Cardiac muscle cell (in vitro differentiated cells and primary cell): ENCODE measurements at regions not wholly inside any gene's neighbourhood (a gene's known extent, or its start where the extent isn't known, plus 50 kb on each side); places are given as distances from the start of the nearest gene placed in this dataset.
A peak's percentile ranks its signal among the peaks of the same experiment; 100 is the strongest.

Experiments
- DNase-seq, 2 donors: peaks; one replicate each; pipeline versions ENCODE4 v3.0.0 to v3.0.0-alpha.2; 2010 to 2017; ENCODE audit warnings: low read depth in 1 of 2, low spot score in 1 of 2
- H3K27ac ChIP-seq: fragments of 200-600 bp; sonication (generic); 2 replicates; pipeline ENCODE4 v1.5.1; 2016
- H3K27me3 ChIP-seq: fragments of 200-600 bp; sonication (generic); 2 replicates; pipeline ENCODE4 v1.6.0; 2016; ENCODE audit warnings: control low read depth
- H3K36me3 ChIP-seq: fragments of 200-600 bp; sonication (generic); 2 replicates; pipeline ENCODE4 v1.5.1; 2016; ENCODE audit warnings: control low read depth
- H3K4me1 ChIP-seq: fragments of 200-600 bp; sonication (generic); 2 replicates; pipeline ENCODE4 v1.8.1; 2017; ENCODE audit warnings: low read depth, mild to moderate bottlenecking, mixed run types
- H3K4me3 ChIP-seq: fragments of 200-600 bp; sonication (generic); 2 replicates; pipeline ENCODE4 v1.5.1; 2016; ENCODE audit warnings: mild to moderate bottlenecking
- H3K9me3 ChIP-seq: fragments of 200-600 bp; sonication (generic); 2 replicates; pipeline ENCODE4 v1.5.1; 2017; ENCODE audit warnings: low read depth, mild to moderate bottlenecking, control low read depth
- TF ChIP-seq, protein P1 (sequence below): IDR thresholded peaks from 2 replicates; pipeline ENCODE4 v1.5.1; 2012; ENCODE audit warnings: low read depth, mild to moderate bottlenecking, low read length

DNA sequence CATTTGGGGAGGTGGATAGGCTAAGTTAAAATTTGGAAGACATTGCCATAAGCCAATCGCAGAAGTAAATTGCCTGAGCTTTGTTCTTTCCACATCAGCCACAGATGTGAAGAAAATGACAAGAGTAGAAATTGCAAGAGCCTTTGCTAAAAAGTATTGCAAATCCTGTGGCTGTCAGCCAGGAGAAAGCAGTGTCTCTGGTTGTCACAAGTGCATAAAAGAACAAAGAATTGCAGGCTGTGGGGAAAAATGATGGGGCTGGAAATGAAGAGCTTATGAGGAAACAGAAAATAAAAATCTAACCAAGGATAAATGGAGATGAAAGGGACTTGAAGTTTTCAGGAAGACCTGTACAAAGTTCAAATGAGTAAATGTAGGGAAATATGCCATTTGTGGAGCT is 344.8 kb downstream of the CSNK1G3 start:
- Histone ChIP-seq H3K9me3 (no peaks in the 10 kb centered on the region), H3K27ac (no peak overlapping the region), H3K4me1 (no peaks in the 10 kb centered on the region), H3K36me3 (no peaks in the 10 kb centered on the region), H3K27me3 (no peaks in the 10 kb centered on the region), H3K4me3 (no peak overlapping the region)
- DNase-seq = peak in 1 of 2 donors; percentile 37
- TF ChIP-seq, protein P1, sequence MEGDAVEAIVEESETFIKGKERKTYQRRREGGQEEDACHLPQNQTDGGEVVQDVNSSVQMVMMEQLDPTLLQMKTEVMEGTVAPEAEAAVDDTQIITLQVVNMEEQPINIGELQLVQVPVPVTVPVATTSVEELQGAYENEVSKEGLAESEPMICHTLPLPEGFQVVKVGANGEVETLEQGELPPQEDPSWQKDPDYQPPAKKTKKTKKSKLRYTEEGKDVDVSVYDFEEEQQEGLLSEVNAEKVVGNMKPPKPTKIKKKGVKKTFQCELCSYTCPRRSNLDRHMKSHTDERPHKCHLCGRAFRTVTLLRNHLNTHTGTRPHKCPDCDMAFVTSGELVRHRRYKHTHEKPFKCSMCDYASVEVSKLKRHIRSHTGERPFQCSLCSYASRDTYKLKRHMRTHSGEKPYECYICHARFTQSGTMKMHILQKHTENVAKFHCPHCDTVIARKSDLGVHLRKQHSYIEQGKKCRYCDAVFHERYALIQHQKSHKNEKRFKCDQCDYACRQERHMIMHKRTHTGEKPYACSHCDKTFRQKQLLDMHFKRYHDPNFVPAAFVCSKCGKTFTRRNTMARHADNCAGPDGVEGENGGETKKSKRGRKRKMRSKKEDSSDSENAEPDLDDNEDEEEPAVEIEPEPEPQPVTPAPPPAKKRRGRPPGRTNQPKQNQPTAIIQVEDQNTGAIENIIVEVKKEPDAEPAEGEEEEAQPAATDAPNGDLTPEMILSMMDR = no peak

DNA sequence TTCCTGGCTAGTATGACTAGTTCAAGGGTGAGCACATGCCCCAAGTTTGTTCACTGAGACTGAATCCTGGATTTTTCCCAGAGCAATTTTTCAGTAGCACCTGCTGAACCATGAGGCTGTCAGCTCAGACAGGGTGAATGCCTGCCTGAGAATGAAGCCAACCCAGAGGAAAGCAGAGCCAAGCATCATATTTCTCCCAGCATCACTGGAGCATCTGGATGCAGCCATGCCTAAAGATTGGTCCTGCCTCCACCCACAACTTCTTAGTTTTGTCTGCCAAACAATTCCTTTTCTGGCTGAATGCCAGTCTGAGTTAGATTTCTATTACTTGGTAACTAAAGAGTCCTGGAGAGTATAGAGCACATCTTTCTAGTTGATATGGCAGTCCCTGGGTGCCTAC is 343.6 kb downstream of the CSNK1G3 start:
- Histone ChIP-seq H3K27me3 (no peaks in the 10 kb centered on the region), H3K27ac (no peak overlapping the region), H3K9me3 (no peaks in the 10 kb centered on the region), H3K4me1 (no peaks in the 10 kb centered on the region), H3K36me3 (no peaks in the 10 kb centered on the region), H3K4me3 (no peak overlapping the region)
- DNase-seq = no peak
- TF ChIP-seq, protein P1 = no peak

DNA sequence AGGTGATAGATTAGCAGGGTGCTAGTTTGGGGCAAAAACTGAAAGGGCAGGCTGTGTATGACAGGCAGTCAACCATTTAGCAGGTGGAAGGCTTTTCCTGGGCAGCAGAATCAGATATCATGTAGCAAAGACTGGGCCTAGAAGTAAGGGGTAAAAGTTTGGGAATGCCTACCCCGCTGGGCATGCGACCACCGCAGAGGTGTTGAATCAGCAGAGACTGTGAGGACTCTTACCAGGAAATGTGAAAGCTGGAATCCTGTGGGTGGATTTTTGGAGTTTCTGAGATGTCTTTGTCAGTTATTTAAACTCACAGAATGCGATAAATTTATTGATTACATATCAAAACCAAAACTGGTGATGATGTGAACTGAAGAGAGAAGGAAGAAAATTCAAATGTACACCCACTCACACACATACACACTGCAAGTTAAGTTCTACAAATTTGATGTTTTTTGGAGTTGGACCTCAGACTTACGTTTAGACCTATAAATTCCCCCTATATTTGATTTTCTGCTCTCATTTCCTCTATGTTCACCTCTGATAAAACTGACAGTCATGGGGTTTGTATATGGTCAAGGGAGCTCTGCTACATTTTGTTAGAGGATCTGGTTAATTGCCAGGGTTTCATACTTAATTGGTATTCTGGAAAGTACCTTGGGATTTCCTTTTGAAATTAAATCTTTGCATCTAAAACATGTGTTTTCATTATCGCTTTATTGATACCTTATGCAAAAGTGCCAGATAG is 333.6 kb downstream of the CSNK1G3 start:
- no peak for DNase-seq
- Histone ChIP-seq H3K27me3 (no peaks in the 10 kb centered on the region), H3K27ac (peak overlapping the region; percentile 79), H3K4me3 (no peak overlapping the region), H3K36me3 (no peaks in the 10 kb centered on the region), H3K4me1 (no peaks in the 10 kb centered on the region), H3K9me3 (no peaks in the 10 kb centered on the region)
- TF ChIP-seq, protein P1 = no peak

DNA sequence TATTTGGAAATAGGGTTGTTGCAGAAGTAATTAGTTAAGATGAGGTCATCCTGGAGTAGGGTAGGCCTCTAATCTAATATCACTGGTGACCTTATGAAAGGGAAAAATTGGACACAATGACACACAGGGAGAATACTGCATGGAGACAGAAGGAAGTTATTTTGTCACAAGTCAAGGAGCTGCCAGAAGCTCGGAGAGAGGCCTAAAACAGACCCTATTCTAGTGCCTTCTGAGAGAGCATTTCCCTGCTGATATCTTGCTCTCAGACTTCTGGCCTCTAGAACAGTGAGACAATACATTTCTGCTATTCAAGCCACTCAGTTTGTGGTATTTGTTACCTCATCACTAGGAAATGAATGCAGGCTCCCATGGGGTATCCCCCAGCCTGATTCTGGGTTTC is 332.9 kb downstream of the CSNK1G3 start:
- peak; percentile 3 to 28 for DNase-seq
- Histone ChIP-seq H3K27me3 (no peaks in the 10 kb centered on the region), H3K36me3 (no peaks in the 10 kb centered on the region), H3K4me3 (no peak overlapping the region), H3K27ac (peak overlapping the region; percentile 79), H3K9me3 (no peaks in the 10 kb centered on the region), H3K4me1 (no peaks in the 10 kb centered on the region)
- TF ChIP-seq, protein P1 = no peak

- TF ChIP-seq, protein P1 = no peak
- Histone ChIP-seq H3K27ac (no peak overlapping the region), H3K36me3 (no peaks in the 10 kb centered on the region), H3K4me1 (no peaks in the 10 kb centered on the region), H3K4me3 (no peak overlapping the region), H3K9me3 (no peaks in the 10 kb centered on the region), H3K27me3 (no peaks in the 10 kb centered on the region)
- DNase-seq = no peak
Observed at GRCh38 chr5:123835421-123835820, 323.4 kb downstream of the CSNK1G3 start.
